Muscle layer of duodenum (tissue), 2 donors: ENCODE measurements at regions not wholly inside any gene's neighbourhood (a gene's known extent, or its start where the extent isn't known, plus 50 kb on each side); places are given as distances from the start of the nearest gene placed in this dataset.
"Not testable (repeated sequence)": the region's sequence is repeated elsewhere in the genome, so short reads cannot be mapped to it uniquely, and the experiment has no call there.

Experiments used
- H3K27ac ChIP-seq: one replicate; pipeline ENCODE4 v1.7.0; 2013; ENCODE audit warnings: mild to moderate bottlenecking, low read length
- H3K27me3 ChIP-seq: one replicate; pipeline ENCODE4 v1.7.0; 2013; ENCODE audit warnings: low read depth, mild to moderate bottlenecking, control low read depth, low read length
- H3K36me3 ChIP-seq, 2 donors: one replicate each; pipeline ENCODE4 v1.7.0; 2013; ENCODE audit warnings: low read length in 2 of 2, control low read depth in 1 of 2, mild to moderate bottlenecking in 1 of 2; ENCODE audit not compliant: insufficient read depth in 2 of 2, control insufficient read depth in 1 of 2
- H3K4me1 ChIP-seq, 2 donors: one replicate each; pipeline ENCODE4 v1.7.0; 2013; ENCODE audit warnings: low read length in 2 of 2, mild to moderate bottlenecking in 2 of 2, control low read depth in 1 of 2, moderate library complexity in 1 of 2; ENCODE audit not compliant: insufficient read depth in 2 of 2, control insufficient read depth in 1 of 2
- H3K4me3 ChIP-seq, 2 donors: one replicate each; pipeline ENCODE4 v1.7.0; 2013; ENCODE audit warnings: low read length in 2 of 2, low read depth in 1 of 2, mild to moderate bottlenecking in 1 of 2
- H3K9me3 ChIP-seq, 2 donors: one replicate each; pipeline ENCODE4 v1.7.0; 2013; ENCODE audit warnings: low read length in 2 of 2, control low read depth in 1 of 2, mild to moderate bottlenecking in 1 of 2; ENCODE audit not compliant: control insufficient read depth in 1 of 2
- donor health status: healthy.

- Histone ChIP-seq H3K27me3 (no peaks in the 10 kb centered on the region), H3K27ac (no peak overlapping the region), H3K36me3 (no peaks in the 10 kb centered on the region), H3K4me3 (no peak overlapping the region), H3K4me1 (no peaks in the 10 kb centered on the region), H3K9me3 (no peaks in the 10 kb centered on the region)
Observed at GRCh38 chr1:87421809-87422208, 93.1 kb downstream of the LMO4 start.

DNA sequence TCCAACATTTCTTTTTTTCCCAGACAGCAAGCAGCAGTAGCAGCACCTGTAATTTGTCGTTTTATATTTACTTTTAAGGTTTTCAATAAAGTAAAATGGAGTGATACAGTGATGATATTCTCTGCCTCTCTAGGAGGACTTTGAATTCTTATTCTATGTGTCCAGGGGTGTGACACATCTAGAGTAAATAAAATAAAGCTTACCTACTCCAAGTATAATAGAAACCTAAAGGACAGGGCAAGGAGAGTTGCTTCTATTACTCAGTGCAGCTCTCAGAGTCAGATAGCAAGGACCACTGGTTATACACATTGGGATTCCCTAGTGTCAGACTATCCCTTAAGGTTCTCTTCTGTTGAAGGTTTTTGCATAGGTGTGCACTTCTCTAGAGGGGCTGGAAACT lies 95.9 kb downstream of the LMO4 start:
- Histone ChIP-seq H3K9me3 (no peaks in the 10 kb centered on the region), H3K27ac (no peak overlapping the region), H3K36me3 (no peaks in the 10 kb centered on the region)

GRCh38 chr1:87426463-87427249 lies 98.0 kb downstream of the LMO4 start:
- Histone ChIP-seq H3K4me3 (no peak overlapping the region), H3K36me3 (no peaks in the 10 kb centered on the region), H3K27me3 (no peaks in the 10 kb centered on the region), H3K27ac (no peak overlapping the region), H3K9me3 (no peaks in the 10 kb centered on the region), H3K4me1 (no peaks in the 10 kb centered on the region)

More for the DNA sequence above, 95.9 kb downstream of the LMO4 start:
- Histone ChIP-seq H3K4me1 (no peaks in the 10 kb centered on the region), H3K27me3 (no peaks in the 10 kb centered on the region), H3K4me3 (no peak overlapping the region)

- Histone ChIP-seq H3K4me1 (no peaks in the 10 kb centered on the region), H3K27ac (no peak overlapping the region), H3K9me3 (no peaks in the 10 kb centered on the region), H3K4me3 (no peak overlapping the region), H3K36me3 (no peaks in the 10 kb centered on the region), H3K27me3 (no peaks in the 10 kb centered on the region)
Observed at GRCh38 chr1:87428367-87428766, 99.7 kb downstream of the LMO4 start.

- Histone ChIP-seq H3K4me3 (no peak overlapping the region), H3K9me3 (no peaks in the 10 kb centered on the region), H3K4me1 (no peaks in the 10 kb centered on the region), H3K27me3 (no peaks in the 10 kb centered on the region), H3K27ac (no peak overlapping the region), H3K36me3 (no peaks in the 10 kb centered on the region)
Observed at GRCh38 chr1:87428883-87429282, 100.2 kb downstream of the LMO4 start.

DNA sequence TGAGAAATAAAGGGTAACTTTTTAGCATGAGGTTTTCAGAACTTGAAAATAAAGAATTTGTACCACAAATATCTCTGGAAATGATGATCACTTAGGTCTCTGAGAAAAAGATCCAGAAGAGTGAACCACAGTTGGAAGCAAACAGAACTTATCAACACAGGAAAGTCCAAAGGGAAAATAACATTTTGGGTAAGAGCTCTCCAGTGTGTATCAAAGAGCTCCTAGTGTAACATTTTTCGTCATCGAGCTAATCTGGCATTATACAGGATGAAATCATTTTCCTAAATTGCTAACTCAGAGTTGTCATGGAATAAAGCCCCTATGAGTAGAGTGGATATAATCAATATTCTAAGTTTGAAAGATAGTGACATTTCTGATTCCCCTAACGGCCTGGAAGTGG lies 104.0 kb downstream of the LMO4 start:
- H3K4me1 ChIP-seq: peaks cover 0 to 4% of the 10 kb centered on the region in 2 donors
- no peak overlapping the region for H3K27ac ChIP-seq
- no peaks in the 10 kb centered on the region for H3K36me3 ChIP-seq
- no peaks in the 10 kb centered on the region for H3K27me3 ChIP-seq
- H3K4me3 ChIP-seq: no peak overlapping the region
- no peaks in the 10 kb centered on the region for H3K9me3 ChIP-seq

GRCh38 chr1:87433101-87433500 lies 104.4 kb downstream of the LMO4 start:
- H3K36me3 ChIP-seq, H3K27me3 ChIP-seq, H3K27ac ChIP-seq, H3K9me3 ChIP-seq, H3K4me3 ChIP-seq, H3K4me1 ChIP-seq: not testable (repeated sequence)

DNA sequence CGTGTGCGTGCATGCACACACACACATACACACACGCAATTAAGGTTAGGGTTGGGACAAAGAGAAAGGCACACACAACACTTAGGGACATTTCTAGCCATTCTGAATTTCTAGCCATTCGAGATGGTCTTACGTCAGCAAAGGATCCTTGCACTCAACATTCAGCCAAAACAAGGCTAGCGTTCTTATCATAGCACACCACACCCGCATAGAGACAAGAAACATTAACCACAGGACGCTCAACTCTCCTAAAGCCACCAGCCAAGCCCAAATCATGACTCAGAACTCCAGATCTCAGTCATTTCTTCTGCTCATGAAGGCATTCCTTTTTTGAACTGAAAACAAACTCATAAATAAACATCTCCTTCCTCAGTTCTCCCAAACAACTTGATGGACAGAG lies 106.8 kb downstream of the LMO4 start:
- Histone ChIP-seq H3K27me3 (no peaks in the 10 kb centered on the region), H3K4me3 (no peak overlapping the region), H3K4me1 (peaks cover 0 to 4% of the 10 kb centered on the region in 2 donors), H3K27ac (no peak overlapping the region), H3K36me3 (no peaks in the 10 kb centered on the region), H3K9me3 (no peaks in the 10 kb centered on the region)

DNA sequence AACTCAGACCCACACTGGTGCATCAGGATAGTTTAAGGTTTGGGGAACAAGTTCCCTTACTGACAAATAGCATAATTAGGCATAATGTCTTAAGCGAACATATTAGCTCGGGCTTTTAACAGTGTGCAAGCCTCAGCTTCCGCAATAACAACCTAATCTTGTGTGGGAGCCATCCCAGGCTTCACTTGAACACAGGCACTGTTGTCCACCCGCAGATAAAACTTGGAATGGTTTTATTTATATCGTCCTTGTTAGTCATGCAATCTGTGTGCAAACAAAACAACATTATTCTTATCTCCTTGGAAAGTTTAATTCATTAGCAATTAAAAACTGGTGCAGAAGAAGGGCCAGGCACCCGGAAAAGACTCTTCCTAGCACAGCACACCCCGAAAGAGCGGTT lies 107.4 kb downstream of the LMO4 start:
- not testable (repeated sequence) for H3K27me3 ChIP-seq, H3K9me3 ChIP-seq, H3K27ac ChIP-seq, H3K4me3 ChIP-seq, H3K36me3 ChIP-seq, H3K4me1 ChIP-seq

- peaks cover 0 to 4% of the 10 kb centered on the region in 2 donors for H3K4me1 ChIP-seq
- no peaks in the 10 kb centered on the region for H3K9me3 ChIP-seq
- no peaks in the 10 kb centered on the region for H3K36me3 ChIP-seq
- H3K27ac ChIP-seq: no peak overlapping the region
- no peaks in the 10 kb centered on the region for H3K27me3 ChIP-seq
- no peak overlapping the region for H3K4me3 ChIP-seq
Observed at GRCh38 chr1:87436534-87436933, 107.9 kb downstream of the LMO4 start.

DNA sequence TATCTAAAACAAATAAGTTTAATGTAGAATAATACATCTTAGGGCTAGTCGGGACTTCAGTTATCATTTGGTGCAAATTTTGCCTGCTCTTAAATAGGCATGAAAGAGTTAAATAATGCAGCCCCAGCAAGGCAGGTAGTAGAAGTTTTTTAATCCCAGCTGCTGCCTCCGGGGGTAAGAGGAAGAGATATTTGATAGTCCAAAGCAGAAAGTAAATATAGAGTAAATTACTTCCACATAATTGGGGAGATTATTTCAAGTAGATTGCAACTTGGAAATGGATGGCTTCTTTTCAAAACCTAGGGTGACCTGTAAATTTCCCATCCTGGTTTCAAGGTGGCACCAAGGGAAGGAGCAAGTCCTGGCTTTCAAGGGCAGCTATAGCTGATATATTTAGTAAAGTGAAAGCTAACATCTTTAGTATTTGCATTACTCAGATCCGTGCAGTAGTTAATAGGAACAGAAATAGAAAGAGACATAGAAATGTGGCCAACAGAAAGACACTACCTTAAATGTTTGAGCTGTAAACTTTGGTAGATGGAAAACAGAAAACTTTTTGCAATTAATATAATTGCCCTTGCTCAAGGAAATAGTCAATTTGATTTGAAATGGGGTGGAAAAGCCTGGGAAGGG lies 109.1 kb downstream of the LMO4 start:
- Histone ChIP-seq H3K9me3 (no peaks in the 10 kb centered on the region), H3K4me1 (peaks cover 0 to 4% of the 10 kb centered on the region in 2 donors), H3K27me3 (no peaks in the 10 kb centered on the region), H3K4me3 (no peak overlapping the region), H3K36me3 (no peaks in the 10 kb centered on the region), H3K27ac (no peak overlapping the region)

- Histone ChIP-seq H3K36me3 (no peaks in the 10 kb centered on the region), H3K4me3 (no peak overlapping the region), H3K9me3 (peaks cover 0 to 3% of the 10 kb centered on the region in 2 donors), H3K27me3 (no peaks in the 10 kb centered on the region), H3K4me1 (peaks cover 0 to 4% of the 10 kb centered on the region in 2 donors), H3K27ac (no peak overlapping the region)
Observed at GRCh38 chr1:87439821-87440220, 111.1 kb downstream of the LMO4 start.
